ENCODE measurements at regions not wholly inside any gene's neighbourhood (a gene's known extent, or its start where the extent isn't known, plus 50 kb on each side); places are given as distances from the start of the nearest gene placed in this dataset.

DNA sequence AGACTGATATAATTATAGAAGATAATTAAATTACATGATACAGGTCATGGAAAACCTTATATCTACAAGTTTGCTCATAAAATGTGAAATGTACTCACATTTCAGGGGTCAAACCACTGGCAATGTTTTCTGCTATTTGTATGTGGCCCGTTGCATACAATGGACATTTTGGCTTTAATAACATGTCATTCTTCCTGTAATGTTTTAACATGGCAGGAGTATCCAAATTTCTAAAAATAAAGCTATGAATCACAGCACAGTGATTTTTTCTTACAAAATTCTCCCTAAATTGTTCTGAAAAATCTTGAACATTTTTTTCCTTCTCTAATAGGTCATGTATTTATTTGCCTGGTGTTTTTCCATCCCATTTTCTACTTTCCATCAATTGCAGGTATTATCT, 305.7 kb downstream of the SMOC2 start:
- DNase-seq (ENCODE audit: insufficient read length) (no peak), FAIRE-seq (no peak)
- TF ChIP-seq POLR2A (IDR thresholded peaks at IDR 0.05; ENCODE audit: low read depth, low read length) = no peak
- TF ChIP-seq TAF1 (IDR thresholded peaks at IDR 0.05; ENCODE audit: borderline replicate concordance, low read depth, low read length) = no peak
- TF ChIP-seq POLR2AphosphoS5 (IDR thresholded peaks at IDR 0.05; ENCODE audit: low read depth, low read length) = no peak

DNA sequence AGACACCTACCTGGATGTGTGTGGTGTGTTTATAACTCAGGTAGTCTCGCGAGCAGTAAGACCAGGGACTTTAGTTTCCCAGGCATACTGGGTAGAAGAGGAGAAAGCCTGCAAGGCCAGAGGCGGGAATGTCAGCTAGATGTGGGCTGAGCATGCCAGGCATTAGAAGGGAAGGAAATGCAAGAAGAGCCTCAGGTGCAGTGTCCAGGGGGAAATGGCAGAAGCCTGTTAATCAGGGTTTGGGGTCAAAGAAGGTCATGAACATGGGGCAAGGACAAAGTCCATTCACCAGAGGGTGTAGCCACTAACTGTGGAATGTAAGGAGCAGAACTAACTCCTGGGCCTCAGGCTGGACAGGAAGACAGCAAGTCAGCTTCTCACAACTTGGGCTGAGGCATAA, 305.0 kb downstream of the SMOC2 start:
- DNase-seq (ENCODE audit: insufficient read length) = no peak
- FAIRE-seq = no peak
- TF ChIP-seq TAF1 (IDR thresholded peaks at IDR 0.05; ENCODE audit: borderline replicate concordance, low read depth, low read length) = no peak
- no peak for TF ChIP-seq POLR2AphosphoS5 (IDR thresholded peaks at IDR 0.05; ENCODE audit: low read depth, low read length)

DNA sequence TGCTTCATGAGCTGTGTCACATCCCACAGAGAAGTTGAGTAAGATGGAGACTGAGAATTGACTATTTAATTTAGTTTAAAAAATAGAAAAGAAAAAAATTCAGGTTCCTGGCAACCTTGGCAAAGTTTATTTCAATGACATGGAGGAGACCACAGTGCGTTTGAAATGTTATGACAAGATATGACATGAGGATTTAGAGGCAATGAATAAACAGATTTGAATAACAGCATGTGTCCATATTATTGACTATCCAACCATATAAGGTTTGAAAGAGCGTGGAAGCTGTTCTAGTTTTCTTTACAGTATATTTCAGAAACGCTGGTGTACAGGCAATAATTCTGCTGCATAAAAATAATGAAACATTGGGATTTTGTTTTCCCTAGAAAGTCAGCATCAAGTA, 303.9 kb downstream of the SMOC2 start:
- DNase-seq (ENCODE audit: insufficient read length) (no peak), FAIRE-seq (no peak)
- TF ChIP-seq TAF1 (IDR thresholded peaks at IDR 0.05; ENCODE audit: borderline replicate concordance, low read depth, low read length) (no peak), POLR2A (IDR thresholded peaks at IDR 0.05; ENCODE audit: low read depth, low read length) (no peak), POLR2AphosphoS5 (IDR thresholded peaks at IDR 0.05; ENCODE audit: low read depth, low read length) (no peak)

DNA sequence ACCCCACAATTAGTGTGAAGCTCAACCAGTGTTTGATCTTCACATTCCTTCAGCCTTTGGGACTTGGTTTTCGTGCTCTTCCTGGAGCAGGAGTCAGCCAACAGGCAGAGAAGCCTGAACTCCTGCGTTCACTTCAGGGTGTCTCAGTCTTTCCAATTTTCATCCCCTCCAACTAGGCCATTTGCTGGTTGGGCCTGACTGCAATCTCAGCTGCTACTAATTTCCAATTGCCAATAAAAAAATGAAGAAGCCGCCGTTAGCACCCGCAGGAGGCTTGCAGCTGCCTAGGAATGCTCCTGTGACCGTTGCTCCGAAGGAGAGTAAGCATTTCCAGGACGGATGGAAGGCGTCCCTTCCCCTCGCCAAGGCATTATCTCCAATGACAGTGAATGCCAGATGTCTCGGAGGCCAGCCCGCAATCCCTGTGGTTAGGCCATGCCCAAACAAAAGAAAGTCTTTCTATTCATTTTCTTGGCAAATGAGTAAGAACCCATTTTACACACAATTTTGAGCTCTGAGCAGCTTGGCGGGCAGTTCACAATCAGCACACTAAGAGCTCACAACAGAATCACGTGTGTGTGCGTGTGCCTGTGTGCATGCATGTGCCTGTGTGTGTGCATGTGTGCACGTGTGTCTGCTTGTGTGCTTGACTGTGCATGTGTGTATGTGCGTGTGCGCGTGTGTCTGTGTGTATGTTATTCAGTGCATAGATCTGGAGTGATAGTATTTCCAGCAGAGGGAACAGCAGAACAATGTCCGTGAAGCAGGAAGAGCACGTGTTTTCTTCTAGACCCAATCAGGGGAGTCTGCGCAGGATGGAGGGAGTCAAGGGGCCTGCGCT, 301.2 kb downstream of the SMOC2 start:
- TF ChIP-seq POLR2AphosphoS5 (IDR thresholded peaks at IDR 0.05; ENCODE audit: low read depth, low read length) = no peak
- no peak for TF ChIP-seq POLR2A (IDR thresholded peaks at IDR 0.05; ENCODE audit: low read depth, low read length)
- TF ChIP-seq TAF1 (IDR thresholded peaks at IDR 0.05; ENCODE audit: borderline replicate concordance, low read depth, low read length) = no peak
- DNase-seq (ENCODE audit: insufficient read length) (no peak), FAIRE-seq (no peak)

DNA sequence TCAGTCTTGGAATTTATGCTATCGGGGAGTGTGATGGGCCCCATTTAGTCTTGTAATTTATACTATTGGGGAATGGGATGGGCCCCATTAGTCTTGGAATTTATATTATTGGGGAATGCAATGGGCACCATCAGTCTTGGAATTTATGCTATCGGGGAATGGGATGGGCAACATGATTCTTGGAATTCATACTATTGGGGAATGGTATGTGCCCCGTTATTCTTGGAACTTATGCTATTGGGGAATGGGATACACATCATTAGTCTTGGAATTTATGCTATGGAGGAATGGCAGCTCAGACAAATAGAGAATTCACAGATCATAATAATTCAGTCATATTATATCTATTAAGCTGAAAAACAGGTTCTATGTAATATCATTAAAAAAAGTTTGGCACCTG, 300.3 kb downstream of the SMOC2 start:
- TF ChIP-seq TAF1 (IDR thresholded peaks at IDR 0.05; ENCODE audit: borderline replicate concordance, low read depth, low read length) = no peak
- no peak for TF ChIP-seq POLR2A (IDR thresholded peaks at IDR 0.05; ENCODE audit: low read depth, low read length)
- no peak for FAIRE-seq

DNA sequence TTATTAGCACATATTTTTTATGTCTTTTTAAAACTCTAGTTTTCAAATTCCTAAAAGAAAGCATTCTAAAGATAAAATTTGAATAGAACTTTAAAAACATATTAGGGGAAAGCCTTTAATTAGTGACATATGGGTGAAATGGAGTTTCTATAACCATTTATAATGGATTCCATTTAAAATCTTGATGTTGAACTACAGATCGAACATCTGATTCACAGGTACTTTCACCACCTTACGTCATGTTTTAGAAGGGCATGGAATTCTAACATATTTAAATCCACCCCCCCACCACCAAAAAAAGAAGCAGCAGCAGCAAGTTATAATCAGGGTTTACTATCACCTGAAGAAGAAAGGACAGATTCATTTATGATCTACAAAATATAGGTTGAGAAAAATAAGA, 298.4 kb downstream of the SMOC2 start:
- FAIRE-seq = no peak
- no peak for DNase-seq (ENCODE audit: insufficient read length)
- TF ChIP-seq POLR2AphosphoS5 (IDR thresholded peaks at IDR 0.05; ENCODE audit: low read depth, low read length) (no peak), TAF1 (IDR thresholded peaks at IDR 0.05; ENCODE audit: borderline replicate concordance, low read depth, low read length) (no peak), POLR2A (IDR thresholded peaks at IDR 0.05; ENCODE audit: low read depth, low read length) (no peak)

More for the DNA sequence above, 300.3 kb downstream of the SMOC2 start:
- DNase-seq (ENCODE audit: insufficient read length) = no peak

DNA sequence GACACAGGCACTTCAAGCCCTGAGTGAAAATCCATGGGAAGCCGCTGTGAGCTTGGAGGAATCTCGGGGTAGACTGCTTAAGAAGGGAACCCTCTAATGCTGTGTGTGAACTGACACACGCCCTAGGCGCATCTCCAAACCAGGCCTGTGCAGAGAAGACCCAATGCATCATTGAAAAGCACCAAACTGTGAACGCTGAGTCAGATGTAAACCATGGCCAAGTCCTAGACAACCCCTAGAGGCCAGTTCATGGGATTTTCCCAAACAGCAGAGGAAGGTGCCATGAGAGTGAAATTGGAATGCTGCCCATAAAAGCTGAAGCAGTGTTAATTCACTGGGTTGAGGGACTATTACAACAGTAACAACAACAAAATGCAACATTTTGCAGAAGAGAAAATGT, 296.5 kb downstream of the SMOC2 start:
- no peak for DNase-seq (ENCODE audit: insufficient read length)
- TF ChIP-seq TAF1 (IDR thresholded peaks at IDR 0.05; ENCODE audit: borderline replicate concordance, low read depth, low read length) (no peak), POLR2AphosphoS5 (IDR thresholded peaks at IDR 0.05; ENCODE audit: low read depth, low read length) (no peak), POLR2A (IDR thresholded peaks at IDR 0.05; ENCODE audit: low read depth, low read length) (no peak)
- no peak for FAIRE-seq

DNA sequence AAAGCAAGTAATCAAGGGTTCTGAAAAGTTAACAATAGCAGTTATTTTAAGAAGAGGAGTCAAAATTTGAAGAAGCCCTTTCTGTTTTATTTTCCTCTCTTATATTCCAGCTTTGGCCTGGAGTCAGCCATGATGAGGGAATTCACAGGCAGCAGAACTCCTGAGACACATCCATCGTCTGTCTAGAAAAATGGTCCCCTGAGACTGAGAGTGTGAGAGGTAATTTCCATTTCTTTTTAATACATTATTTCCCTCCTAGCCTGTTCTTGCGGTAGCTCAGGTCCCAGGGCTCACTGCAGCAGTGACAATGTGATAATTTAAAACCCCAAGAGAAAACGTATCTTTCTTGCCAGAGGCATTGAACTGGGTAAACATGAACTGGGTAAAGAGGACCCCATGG, 296.0 kb downstream of the SMOC2 start:
- no peak for DNase-seq (ENCODE audit: insufficient read length)
- TF ChIP-seq POLR2AphosphoS5 (IDR thresholded peaks at IDR 0.05; ENCODE audit: low read depth, low read length) = no peak
- no peak for TF ChIP-seq POLR2A (IDR thresholded peaks at IDR 0.05; ENCODE audit: low read depth, low read length)
- TF ChIP-seq TAF1 (IDR thresholded peaks at IDR 0.05; ENCODE audit: borderline replicate concordance, low read depth, low read length) = no peak
- FAIRE-seq = no peak

DNA sequence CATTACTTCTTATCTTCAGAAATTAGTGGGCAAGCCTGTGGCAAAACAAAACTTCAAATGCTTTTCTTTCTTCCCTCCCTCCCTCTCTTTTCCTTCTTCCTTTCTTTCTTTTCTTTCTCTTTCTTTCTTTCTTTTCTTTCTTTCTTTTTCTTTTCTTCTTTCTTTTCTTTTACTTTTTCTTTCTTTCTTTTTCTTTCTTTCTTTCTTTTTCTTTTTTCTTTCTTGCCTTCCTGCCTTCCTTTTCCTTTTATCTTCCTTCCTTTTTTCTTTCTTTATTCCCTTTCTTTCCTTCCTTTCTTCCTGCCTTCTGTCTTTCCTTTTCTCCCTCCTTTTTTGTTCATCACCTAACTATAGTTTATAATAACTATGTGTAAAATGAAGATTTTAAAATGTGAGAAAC, 295.1 kb downstream of the SMOC2 start:
- TF ChIP-seq TAF1 (IDR thresholded peaks at IDR 0.05; ENCODE audit: borderline replicate concordance, low read depth, low read length) = no peak
- TF ChIP-seq POLR2A (IDR thresholded peaks at IDR 0.05; ENCODE audit: low read depth, low read length) = no peak
- no peak for TF ChIP-seq POLR2AphosphoS5 (IDR thresholded peaks at IDR 0.05; ENCODE audit: low read depth, low read length)
- FAIRE-seq = no peak
- DNase-seq (ENCODE audit: insufficient read length) = no peak

DNA sequence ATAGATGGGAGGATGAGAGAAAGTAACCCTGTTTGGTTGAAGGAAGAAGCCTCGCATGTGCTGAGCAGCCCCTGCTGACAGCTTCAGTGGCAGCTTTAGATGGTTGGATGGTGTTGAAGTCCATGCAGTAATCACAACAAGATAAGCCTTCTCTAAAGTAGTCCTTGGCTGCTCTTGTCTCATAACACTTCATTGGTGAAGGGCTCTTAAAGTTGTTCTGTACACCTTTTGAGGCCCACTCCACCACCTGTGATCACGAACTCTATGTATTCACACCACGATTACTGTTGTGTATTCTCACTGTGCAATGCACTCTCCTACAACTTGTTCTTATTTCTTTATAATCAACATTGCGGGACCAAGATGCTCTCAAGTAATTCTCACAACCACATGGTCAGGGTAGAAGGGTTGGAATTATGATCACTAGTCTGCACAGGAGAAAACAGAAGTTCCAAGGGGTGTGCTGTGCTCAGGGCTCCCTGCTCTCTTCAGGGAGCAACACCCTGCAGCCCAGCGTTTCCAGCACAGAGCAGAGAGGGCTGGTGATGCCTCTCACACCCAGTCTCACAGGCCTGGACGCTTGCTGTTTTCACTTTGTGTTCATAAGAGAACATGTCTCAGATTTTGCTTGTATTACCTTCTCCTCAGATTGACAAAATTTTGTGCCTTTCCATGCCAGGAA, 294.4 kb downstream of the SMOC2 start:
- no peak for DNase-seq (ENCODE audit: insufficient read length)
- TF ChIP-seq POLR2A (IDR thresholded peaks at IDR 0.05; ENCODE audit: low read depth, low read length) = no peak
- no peak for TF ChIP-seq POLR2AphosphoS5 (IDR thresholded peaks at IDR 0.05; ENCODE audit: low read depth, low read length)
- no peak for TF ChIP-seq TAF1 (IDR thresholded peaks at IDR 0.05; ENCODE audit: borderline replicate concordance, low read depth, low read length)
- FAIRE-seq = no peak

DNA sequence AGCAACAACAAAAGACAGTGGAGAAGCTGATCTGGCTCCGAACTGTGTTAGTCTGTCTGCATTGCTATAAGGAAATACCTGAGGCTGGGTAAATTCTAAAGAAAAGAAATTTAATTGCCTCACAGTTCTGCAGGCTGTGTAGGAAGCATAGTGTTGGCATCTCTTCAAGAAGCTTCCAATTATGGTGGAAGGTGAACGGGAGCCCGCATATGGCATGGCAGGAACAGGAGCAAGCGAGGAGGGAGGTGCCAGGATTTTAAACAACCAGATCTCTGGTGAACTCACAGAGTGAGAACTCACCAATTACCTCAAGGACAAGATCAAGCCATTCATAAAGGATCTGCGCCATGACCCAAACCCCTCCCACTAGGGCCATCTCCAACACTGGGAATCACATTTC, 293.5 kb downstream of the SMOC2 start:
- TF ChIP-seq POLR2A (IDR thresholded peaks at IDR 0.05; ENCODE audit: low read depth, low read length) (no peak), POLR2AphosphoS5 (IDR thresholded peaks at IDR 0.05; ENCODE audit: low read depth, low read length) (no peak), TAF1 (IDR thresholded peaks at IDR 0.05; ENCODE audit: borderline replicate concordance, low read depth, low read length) (no peak)
- FAIRE-seq (no peak), DNase-seq (ENCODE audit: insufficient read length) (no peak)

DNA sequence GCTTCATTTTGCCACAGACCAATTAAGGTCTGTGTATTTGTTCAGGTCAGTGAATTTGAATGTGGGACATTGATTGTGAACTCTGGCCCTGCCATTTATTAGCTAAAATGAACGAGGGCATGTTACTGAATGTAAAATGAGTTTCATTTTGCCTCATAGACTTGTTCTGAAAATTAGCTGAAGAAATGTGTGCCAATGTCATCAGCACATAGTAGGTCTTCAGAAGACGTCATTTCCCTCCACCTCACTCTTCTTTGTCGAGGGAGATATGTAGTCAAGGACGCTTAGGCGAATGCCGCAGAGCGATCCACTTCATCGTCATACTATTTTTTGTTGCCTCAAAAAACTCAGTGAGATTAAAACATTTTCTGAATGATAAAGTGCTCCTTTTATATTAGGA, 291.7 kb downstream of the SMOC2 start:
- TF ChIP-seq TAF1 (IDR thresholded peaks at IDR 0.05; ENCODE audit: borderline replicate concordance, low read depth, low read length) = no peak
- no peak for TF ChIP-seq POLR2AphosphoS5 (IDR thresholded peaks at IDR 0.05; ENCODE audit: low read depth, low read length)
- no peak for TF ChIP-seq POLR2A (IDR thresholded peaks at IDR 0.05; ENCODE audit: low read depth, low read length)
- no peak for DNase-seq (ENCODE audit: insufficient read length)
- FAIRE-seq = no peak

Data from GM12892 (cell line).